K562 (cell line): ENCODE measurements at regions not wholly inside any gene's neighbourhood (a gene's known extent, or its start where the extent isn't known, plus 50 kb on each side); places are given as distances from the start of the nearest gene placed in this dataset.

ENCODE experiments used
- CEBPB ChIP-seq: fragments of 450-650 bp; IDR thresholded peaks from 2 replicates; pipeline ENCODE4 v1.6.1; 2016; ENCODE audit warnings: missing genetic modification characterization, missing compliant biosample characterization
- CTCF ChIP-seq, 3 experiments: IDR thresholded peaks in 2 of 3; conservative IDR thresholded peaks in 1 of 3; 2 replicates each; pipeline ENCODE4 v1.5.1; 2011 to 2012; ENCODE audit warnings: low read length in 3 of 3, mild to moderate bottlenecking in 3 of 3, control low read depth in 2 of 3, improper control_type of control experiment in 1 of 3, inconsistent platforms in 1 of 3, low read depth in 1 of 3, mixed read lengths in 1 of 3, moderate library complexity in 1 of 3; ENCODE audit not compliant: insufficient read depth in 2 of 3
- GTF3C2 ChIP-seq: IDR thresholded peaks from 3 replicates; pipeline ENCODE4 v1.6.1; 2011; ENCODE audit warnings: borderline replicate concordance, mild to moderate bottlenecking, moderate library complexity; ENCODE audit not compliant: insufficient read length; ENCODE audit errors: extremely low read depth
- PREB ChIP-seq: sonication (generic); formaldehyde crosslinking; IDR thresholded peaks from 2 replicates; pipeline ENCODE4 v1.8.1; 2023; ENCODE audit warnings: mild to moderate bottlenecking, missing genetic modification reagents
- SIN3A ChIP-seq, 2 experiments: fragments of 150-350 bp in 1 of 2; IDR thresholded peaks; 2 replicates each; pipeline ENCODE4 v1.6.1; 2011 to 2016; ENCODE audit warnings: borderline replicate concordance in 2 of 2, low read depth in 2 of 2, low read length in 2 of 2, mild to moderate bottlenecking in 2 of 2, moderate library complexity in 2 of 2; ENCODE audit not compliant: control insufficient read depth in 1 of 2
- ZBTB43 ChIP-seq: sonication (generic); formaldehyde crosslinking; IDR thresholded peaks from 2 replicates; pipeline ENCODE4 v1.8.0; 2023; ENCODE audit warnings: mild to moderate bottlenecking, missing genetic modification reagents

GRCh38 chr5:84758008-84758407 lies 373.3 kb upstream of the EDIL3 start:
- TF ChIP-seq SIN3A (IDR thresholded peaks at IDR 0.05; ENCODE audit: borderline replicate concordance in 2 of 2, control insufficient read depth in 1 of 2, low read depth in 2 of 2, low read length in 2 of 2) (no peak), CTCF (IDR thresholded peaks at IDR 0.05 in 2 of 3, conservative IDR thresholded peaks at IDR 0.05 in 1 of 3; ENCODE audit: insufficient read depth in 2 of 3, low read depth in 1 of 3, low read length in 3 of 3) (no peak), PREB (CRISPR knock-in tag) (no peak), CEBPB (no peak), GTF3C2 (no peak), ZBTB43 (CRISPR knock-in tag) (no peak)
